GM20000 (cell line): ENCODE measurements at regions not wholly inside any gene's neighbourhood (a gene's known extent, or its start where the extent isn't known, plus 50 kb on each side); places are given as distances from the start of the nearest gene placed in this dataset.

Source experiments
- DNase-seq: peaks from one replicate; pipeline ENCODE4 v3.0.0; 2012; ENCODE audit warnings: low spot score
- TF ChIP-seq, protein P1 (sequence below): IDR thresholded peaks from 2 replicates; pipeline ENCODE4 v1.5.1; 2012; ENCODE audit warnings: mild to moderate bottlenecking, control low read depth; ENCODE audit errors: extremely low read depth, missing control alignments

DNA sequence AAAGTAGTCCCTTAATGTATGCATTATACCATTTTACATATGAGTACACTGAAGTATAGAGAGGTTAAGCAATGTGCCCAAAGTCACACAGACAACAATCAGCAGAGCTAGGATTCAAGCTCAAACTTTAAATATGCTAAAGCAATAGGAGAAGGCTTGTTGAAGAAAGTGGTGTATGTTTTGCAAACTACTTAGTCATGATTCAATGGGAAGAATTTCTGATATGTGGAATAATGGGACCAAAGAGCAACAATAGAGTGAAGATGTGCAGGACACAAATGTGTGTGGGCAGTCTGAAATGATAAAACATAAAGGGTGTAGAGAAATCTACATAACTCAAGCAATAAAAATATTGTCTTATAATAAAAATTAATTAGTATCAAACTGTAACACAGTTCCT lies 109.0 kb upstream of the ARSJ start:
- TF ChIP-seq, protein P1, sequence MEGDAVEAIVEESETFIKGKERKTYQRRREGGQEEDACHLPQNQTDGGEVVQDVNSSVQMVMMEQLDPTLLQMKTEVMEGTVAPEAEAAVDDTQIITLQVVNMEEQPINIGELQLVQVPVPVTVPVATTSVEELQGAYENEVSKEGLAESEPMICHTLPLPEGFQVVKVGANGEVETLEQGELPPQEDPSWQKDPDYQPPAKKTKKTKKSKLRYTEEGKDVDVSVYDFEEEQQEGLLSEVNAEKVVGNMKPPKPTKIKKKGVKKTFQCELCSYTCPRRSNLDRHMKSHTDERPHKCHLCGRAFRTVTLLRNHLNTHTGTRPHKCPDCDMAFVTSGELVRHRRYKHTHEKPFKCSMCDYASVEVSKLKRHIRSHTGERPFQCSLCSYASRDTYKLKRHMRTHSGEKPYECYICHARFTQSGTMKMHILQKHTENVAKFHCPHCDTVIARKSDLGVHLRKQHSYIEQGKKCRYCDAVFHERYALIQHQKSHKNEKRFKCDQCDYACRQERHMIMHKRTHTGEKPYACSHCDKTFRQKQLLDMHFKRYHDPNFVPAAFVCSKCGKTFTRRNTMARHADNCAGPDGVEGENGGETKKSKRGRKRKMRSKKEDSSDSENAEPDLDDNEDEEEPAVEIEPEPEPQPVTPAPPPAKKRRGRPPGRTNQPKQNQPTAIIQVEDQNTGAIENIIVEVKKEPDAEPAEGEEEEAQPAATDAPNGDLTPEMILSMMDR: no peak
- DNase-seq: no peak

DNA sequence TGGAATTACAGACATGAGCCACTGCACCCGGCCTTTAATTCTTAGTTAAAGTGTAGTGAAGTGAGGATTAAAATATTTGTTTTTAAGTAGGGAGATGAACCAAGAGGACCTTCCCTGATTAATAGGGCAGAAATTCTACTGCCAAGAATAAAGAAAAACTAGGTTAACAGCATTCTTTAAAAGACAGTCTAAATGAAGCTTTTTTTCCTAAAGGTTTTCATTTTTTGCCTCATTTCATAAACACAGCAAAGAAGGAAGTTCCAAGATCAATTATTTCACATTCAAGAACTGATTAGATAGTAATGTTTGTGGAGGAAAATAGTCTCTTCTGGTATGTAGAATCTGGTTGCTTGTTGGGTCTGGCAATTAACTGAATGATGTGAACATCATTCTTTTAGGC lies 112.1 kb upstream of the ARSJ start:
- TF ChIP-seq, protein P1: no peak
- no peak for DNase-seq

DNA sequence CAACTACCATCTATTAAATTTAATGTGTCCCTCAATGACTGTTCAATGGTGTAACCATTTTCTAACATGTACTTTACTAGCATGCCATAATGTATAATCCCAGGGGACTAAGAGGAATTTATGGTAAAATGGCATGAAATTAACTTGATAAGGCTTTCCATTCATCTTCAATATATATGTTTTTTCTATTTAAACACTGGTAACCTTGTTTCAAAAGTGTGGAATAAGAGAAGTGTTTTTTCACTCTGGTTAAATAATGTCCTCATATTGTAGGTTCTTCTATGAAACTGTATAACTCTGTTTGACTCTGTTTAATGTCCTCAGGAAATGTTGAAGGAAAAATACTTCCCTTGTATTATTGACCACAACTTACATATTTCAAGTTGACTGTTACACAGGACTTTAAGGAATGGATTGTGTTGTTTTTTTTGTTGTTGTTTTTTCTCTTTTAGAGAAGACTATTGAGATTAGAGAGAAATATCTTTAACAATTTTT lies 113.8 kb upstream of the ARSJ start:
- TF ChIP-seq, protein P1: no peak
- DNase-seq: no peak

DNA sequence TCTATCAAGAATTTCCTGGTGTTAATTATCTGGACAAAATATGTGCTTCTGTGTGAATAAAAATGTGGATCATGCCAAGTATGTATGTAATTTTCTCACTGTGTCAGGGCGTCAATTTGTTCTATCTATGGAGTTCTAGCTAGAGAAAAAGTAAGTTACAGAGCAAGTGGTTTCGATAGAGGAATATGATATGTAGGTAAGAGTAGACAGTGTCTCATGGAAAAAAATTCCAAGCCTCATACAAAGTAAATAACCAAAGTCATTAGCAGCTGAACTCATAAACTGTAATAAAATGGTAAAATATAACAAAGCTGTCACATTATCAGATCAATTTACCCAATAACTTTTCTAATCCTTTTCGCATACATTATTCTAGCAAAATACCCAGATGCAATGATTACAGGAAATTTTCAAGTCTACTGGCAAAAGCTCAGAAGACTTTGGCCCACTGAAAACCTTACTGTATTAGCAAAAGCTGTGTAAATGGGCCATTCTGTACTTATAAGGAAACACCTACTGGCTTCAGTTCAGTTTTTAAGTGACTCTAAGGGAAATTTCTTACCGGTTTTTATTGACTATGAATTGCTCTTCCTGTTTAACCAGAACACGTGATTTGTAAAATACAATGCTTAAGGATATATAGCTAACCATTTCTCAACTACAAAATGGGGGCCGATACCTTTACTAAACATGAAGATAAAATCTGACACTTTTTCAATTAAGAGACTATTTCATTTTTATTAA lies 121.0 kb upstream of the ARSJ start:
- no peak for DNase-seq
- TF ChIP-seq, protein P1: no peak

DNA sequence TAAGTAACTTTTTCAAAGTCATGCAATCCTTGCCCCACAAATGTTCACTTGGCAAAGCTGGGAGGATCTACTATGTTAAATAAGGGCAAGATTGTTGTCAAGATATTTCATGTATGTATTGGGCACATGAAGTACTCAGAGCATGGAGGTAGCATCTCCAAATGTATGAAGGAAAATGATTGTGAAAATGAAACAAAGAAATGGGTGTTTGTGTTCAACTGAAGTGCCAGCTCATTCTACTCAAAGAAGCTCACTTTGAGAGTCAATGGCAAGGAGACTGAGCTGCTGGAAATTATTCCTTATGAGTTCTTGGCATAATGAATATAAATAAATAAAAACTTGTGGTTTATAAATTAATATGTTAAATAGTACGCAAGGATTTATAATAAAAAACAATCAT lies 124.5 kb upstream of the ARSJ start:
- no peak for DNase-seq

DNA sequence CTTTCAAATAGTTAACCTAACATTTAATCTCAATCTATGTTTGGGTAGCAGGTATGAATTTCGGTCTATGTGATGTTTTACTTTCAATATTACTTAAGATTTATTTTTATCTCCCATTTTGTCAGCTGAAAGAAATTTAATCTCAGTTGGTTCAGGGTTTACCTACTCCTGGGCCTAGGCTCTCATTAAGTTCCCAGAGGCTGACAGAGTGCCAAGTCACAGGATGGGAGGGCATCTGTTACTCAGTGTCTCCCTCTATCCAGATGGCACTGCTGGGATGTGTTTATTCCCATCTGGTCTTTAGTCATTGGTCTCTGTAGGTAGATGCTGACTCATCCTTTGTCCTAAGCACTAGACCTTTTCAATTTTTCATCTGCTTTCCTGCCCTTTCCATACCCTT lies 129.4 kb upstream of the ARSJ start:
- no peak for DNase-seq

More for the DNA sequence above, 124.5 kb upstream of the ARSJ start:
- TF ChIP-seq, protein P1: no peak

DNA sequence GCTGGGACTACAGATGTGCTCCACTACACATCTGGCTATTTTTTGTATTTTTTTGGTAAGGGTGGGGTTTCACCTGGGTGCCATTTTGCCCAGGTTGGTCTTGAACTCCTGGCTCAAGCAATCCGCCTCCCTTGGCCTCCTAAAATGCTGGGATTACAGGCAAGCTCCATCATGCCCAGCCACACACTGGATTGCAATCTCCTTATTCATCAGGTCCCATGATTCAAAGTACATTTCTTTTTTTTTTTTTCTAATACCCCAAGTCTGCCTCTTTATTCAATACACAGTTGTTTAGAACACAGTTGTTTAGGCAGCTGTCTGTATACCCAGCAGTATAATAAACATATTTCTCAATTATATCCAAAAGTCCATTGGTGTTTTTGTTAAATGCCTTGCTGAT lies 130.3 kb upstream of the ARSJ start:
- DNase-seq: no peak
- TF ChIP-seq, protein P1: no peak

More for the DNA sequence above, 129.4 kb upstream of the ARSJ start:
- TF ChIP-seq, protein P1: no peak
